Activated naive CD8-positive, alpha-beta T cell treated with anti-CD3 and anti-CD28 coated beads, Interleukin-2, amount 50 U/mL, for 24 hours (primary cell): ENCODE measurements at regions not wholly inside any gene's neighbourhood (a gene's known extent, or its start where the extent isn't known, plus 50 kb on each side); places are given as distances from the start of the nearest gene placed in this dataset.
A peak's percentile ranks its signal among the peaks of the same experiment; 100 is the strongest.

Experiments
- ATAC-seq: fragments of 150-1000 bp; cut with Tn5 transposase; one replicate; pipeline ENCODE4 v1.10.0; 2021
- DNase-seq: peaks from one replicate; pipeline ENCODE4 v3.0.0; 2021
- H3K27ac Mint-ChIP-seq: one replicate; pipeline ENCODE4 v1.8.0; 2021; ENCODE audit warnings: mild to moderate bottlenecking, mixed read lengths
- H3K27me3 Mint-ChIP-seq: one replicate; pipeline ENCODE4 v1.8.0; 2021; ENCODE audit warnings: mixed read lengths
- H3K36me3 Mint-ChIP-seq: one replicate; pipeline ENCODE4 v1.8.0; 2021; ENCODE audit warnings: low read depth, mixed read lengths
- H3K4me1 Mint-ChIP-seq: one replicate; pipeline ENCODE4 v1.8.0; 2021; ENCODE audit warnings: mixed read lengths
- H3K4me3 Mint-ChIP-seq: one replicate; pipeline ENCODE4 v1.8.0; 2021; ENCODE audit warnings: mild to moderate bottlenecking, moderate library complexity, mixed read lengths
- H3K9me3 Mint-ChIP-seq: one replicate; pipeline ENCODE4 v1.8.0; 2021; ENCODE audit warnings: mixed read lengths

- Mint-ChIP-seq H3K36me3 (no peaks in the 10 kb centered on the region), H3K27me3 (peaks cover 5% of the 10 kb centered on the region), H3K4me1 (no peaks in the 10 kb centered on the region), H3K9me3 (no peaks in the 10 kb centered on the region), H3K27ac (no peak overlapping the region), H3K4me3 (no peak overlapping the region)
- DNase-seq (no peak), ATAC-seq (no peak)
Observed at GRCh38 chr14:53545217-53545616, 392.1 kb upstream of the DDHD1 start.

GRCh38 chr14:53542732-53543131, 389.6 kb upstream of the DDHD1 start:
- H3K4me1 Mint-ChIP-seq = no peaks in the 10 kb centered on the region
- DNase-seq (no peak), ATAC-seq (no peak)
- H3K36me3 Mint-ChIP-seq = no peaks in the 10 kb centered on the region
- H3K27ac Mint-ChIP-seq = no peak overlapping the region
- no peaks in the 10 kb centered on the region for H3K9me3 Mint-ChIP-seq
- H3K4me3 Mint-ChIP-seq = no peak overlapping the region
- peaks cover 5% of the 10 kb centered on the region for H3K27me3 Mint-ChIP-seq

GRCh38 chr14:53541411-53541810, 388.3 kb upstream of the DDHD1 start:
- no peak overlapping the region for H3K27ac Mint-ChIP-seq
- H3K9me3 Mint-ChIP-seq = no peaks in the 10 kb centered on the region
- ATAC-seq (no peak), DNase-seq (no peak)
- no peaks in the 10 kb centered on the region for H3K4me1 Mint-ChIP-seq
- peaks cover 3% of the 10 kb centered on the region for H3K27me3 Mint-ChIP-seq
- no peak overlapping the region for H3K4me3 Mint-ChIP-seq
- no peaks in the 10 kb centered on the region for H3K36me3 Mint-ChIP-seq

- Mint-ChIP-seq H3K9me3 (no peaks in the 10 kb centered on the region), H3K27ac (no peak overlapping the region), H3K4me3 (no peak overlapping the region), H3K27me3 (peaks cover 3% of the 10 kb centered on the region), H3K36me3 (no peaks in the 10 kb centered on the region), H3K4me1 (no peaks in the 10 kb centered on the region)
- no peak for ATAC-seq
- peak; percentile 61 for DNase-seq
Observed at GRCh38 chr14:53539489-53540126, 386.5 kb upstream of the DDHD1 start.

GRCh38 chr14:53538316-53538881, 385.3 kb upstream of the DDHD1 start:
- Mint-ChIP-seq H3K4me1 (no peaks in the 10 kb centered on the region), H3K9me3 (no peaks in the 10 kb centered on the region)

GRCh38 chr14:53537422-53538315, 384.5 kb upstream of the DDHD1 start:
- peaks cover 3% of the 10 kb centered on the region for H3K27me3 Mint-ChIP-seq

More at GRCh38 chr14:53538316-53538881, 385.3 kb upstream of the DDHD1 start:
- Mint-ChIP-seq H3K36me3 (no peaks in the 10 kb centered on the region), H3K27ac (no peak overlapping the region), H3K4me3 (no peak overlapping the region), H3K27me3 (peaks cover 3% of the 10 kb centered on the region)
- ATAC-seq = no peak
- no peak for DNase-seq

GRCh38 chr14:53536446-53536845, 383.3 kb upstream of the DDHD1 start:
- Mint-ChIP-seq H3K27me3 (peaks cover 3% of the 10 kb centered on the region), H3K36me3 (no peaks in the 10 kb centered on the region), H3K4me3 (no peak overlapping the region)

More at GRCh38 chr14:53537422-53538315, 384.5 kb upstream of the DDHD1 start:
- H3K4me1 Mint-ChIP-seq = no peaks in the 10 kb centered on the region
- ATAC-seq (no peak), DNase-seq (no peak)
- H3K9me3 Mint-ChIP-seq = no peaks in the 10 kb centered on the region
- no peaks in the 10 kb centered on the region for H3K36me3 Mint-ChIP-seq
- H3K4me3 Mint-ChIP-seq = no peak overlapping the region
- no peak overlapping the region for H3K27ac Mint-ChIP-seq

GRCh38 chr14:53534841-53535240, 381.7 kb upstream of the DDHD1 start:
- H3K36me3 Mint-ChIP-seq = no peaks in the 10 kb centered on the region

More at GRCh38 chr14:53536446-53536845, 383.3 kb upstream of the DDHD1 start:
- Mint-ChIP-seq H3K4me1 (no peaks in the 10 kb centered on the region), H3K27ac (no peak overlapping the region), H3K9me3 (no peaks in the 10 kb centered on the region)
- DNase-seq = no peak
- ATAC-seq = no peak

GRCh38 chr14:53533384-53533970, 380.4 kb upstream of the DDHD1 start:
- Mint-ChIP-seq H3K9me3 (no peaks in the 10 kb centered on the region), H3K27me3 (no peaks in the 10 kb centered on the region)
- no peak for DNase-seq

More at GRCh38 chr14:53534841-53535240, 381.7 kb upstream of the DDHD1 start:
- Mint-ChIP-seq H3K9me3 (no peaks in the 10 kb centered on the region), H3K4me3 (no peak overlapping the region), H3K27ac (no peak overlapping the region), H3K4me1 (no peaks in the 10 kb centered on the region), H3K27me3 (peaks cover 3% of the 10 kb centered on the region)
- no peak for DNase-seq
- ATAC-seq = no peak

GRCh38 chr14:53532853-53533252, 379.7 kb upstream of the DDHD1 start:
- H3K27ac Mint-ChIP-seq = no peak overlapping the region
- H3K4me3 Mint-ChIP-seq = no peak overlapping the region
- ATAC-seq (no peak), DNase-seq (no peak)
- no peaks in the 10 kb centered on the region for H3K9me3 Mint-ChIP-seq
- no peaks in the 10 kb centered on the region for H3K4me1 Mint-ChIP-seq
- H3K36me3 Mint-ChIP-seq = no peaks in the 10 kb centered on the region
- H3K27me3 Mint-ChIP-seq = no peaks in the 10 kb centered on the region

More at GRCh38 chr14:53533384-53533970, 380.4 kb upstream of the DDHD1 start:
- no peaks in the 10 kb centered on the region for H3K4me1 Mint-ChIP-seq
- H3K36me3 Mint-ChIP-seq = no peaks in the 10 kb centered on the region
- H3K4me3 Mint-ChIP-seq = no peak overlapping the region
- ATAC-seq = no peak
- no peak overlapping the region for H3K27ac Mint-ChIP-seq

- Mint-ChIP-seq H3K9me3 (no peaks in the 10 kb centered on the region), H3K4me1 (no peaks in the 10 kb centered on the region)
- no peak for ATAC-seq
Observed at GRCh38 chr14:53531730-53532129, 378.6 kb upstream of the DDHD1 start.

GRCh38 chr14:53531156-53531555, 378.0 kb upstream of the DDHD1 start:
- DNase-seq (no peak), ATAC-seq (no peak)
- Mint-ChIP-seq H3K36me3 (no peaks in the 10 kb centered on the region), H3K27ac (no peak overlapping the region), H3K27me3 (no peaks in the 10 kb centered on the region), H3K9me3 (no peaks in the 10 kb centered on the region), H3K4me3 (no peak overlapping the region), H3K4me1 (no peaks in the 10 kb centered on the region)

More at GRCh38 chr14:53531730-53532129, 378.6 kb upstream of the DDHD1 start:
- no peak overlapping the region for H3K27ac Mint-ChIP-seq
- no peaks in the 10 kb centered on the region for H3K36me3 Mint-ChIP-seq
- H3K27me3 Mint-ChIP-seq = no peaks in the 10 kb centered on the region
- no peak overlapping the region for H3K4me3 Mint-ChIP-seq
- DNase-seq = no peak

GRCh38 chr14:53529519-53529918, 376.4 kb upstream of the DDHD1 start:
- DNase-seq (no peak), ATAC-seq (no peak)
- H3K27me3 Mint-ChIP-seq = no peaks in the 10 kb centered on the region
- no peak overlapping the region for H3K27ac Mint-ChIP-seq
- H3K4me3 Mint-ChIP-seq = no peak overlapping the region
- no peaks in the 10 kb centered on the region for H3K36me3 Mint-ChIP-seq
- H3K4me1 Mint-ChIP-seq = no peaks in the 10 kb centered on the region
- no peaks in the 10 kb centered on the region for H3K9me3 Mint-ChIP-seq

GRCh38 chr14:53528185-53528671, 375.1 kb upstream of the DDHD1 start:
- DNase-seq (no peak), ATAC-seq (no peak)
- no peak overlapping the region for H3K4me3 Mint-ChIP-seq
- H3K36me3 Mint-ChIP-seq = no peaks in the 10 kb centered on the region
- no peaks in the 10 kb centered on the region for H3K4me1 Mint-ChIP-seq
- H3K27me3 Mint-ChIP-seq = no peaks in the 10 kb centered on the region
- no peak overlapping the region for H3K27ac Mint-ChIP-seq
- no peaks in the 10 kb centered on the region for H3K9me3 Mint-ChIP-seq
